H1 (cell line): ENCODE measurements at regions not wholly inside any gene's neighbourhood (a gene's known extent, or its start where the extent isn't known, plus 50 kb on each side); places are given as distances from the start of the nearest gene placed in this dataset.

Source experiments
- CTCF ChIP-seq, 3 experiments: IDR thresholded peaks; 1 replicate in 2 of 3; 2 replicates in 1 of 3; pipeline versions ENCODE4 v1.5.1 to v1.6.1; 2011; ENCODE audit warnings: low read length in 3 of 3, mild to moderate bottlenecking in 3 of 3, inconsistent platforms in 2 of 3, low read depth in 1 of 3, moderate library complexity in 1 of 3; ENCODE audit not compliant: insufficient read depth in 1 of 3; ENCODE audit errors: control extremely low read depth in 1 of 3
- POLR2AphosphoS5 ChIP-seq: IDR thresholded peaks from 2 replicates; pipeline ENCODE4 v1.6.1; 2011; ENCODE audit warnings: low read depth, low read length
- TBP ChIP-seq: IDR thresholded peaks from 2 replicates; pipeline ENCODE4 v1.6.1; 2011; ENCODE audit warnings: low read depth, low read length, improper control_type of control experiment
- ZNF274 ChIP-seq: IDR thresholded peaks from 2 replicates; pipeline ENCODE4 v1.7.0; 2012; ENCODE audit warnings: low read length, borderline replicate concordance; ENCODE audit errors: extremely low read depth

DNA sequence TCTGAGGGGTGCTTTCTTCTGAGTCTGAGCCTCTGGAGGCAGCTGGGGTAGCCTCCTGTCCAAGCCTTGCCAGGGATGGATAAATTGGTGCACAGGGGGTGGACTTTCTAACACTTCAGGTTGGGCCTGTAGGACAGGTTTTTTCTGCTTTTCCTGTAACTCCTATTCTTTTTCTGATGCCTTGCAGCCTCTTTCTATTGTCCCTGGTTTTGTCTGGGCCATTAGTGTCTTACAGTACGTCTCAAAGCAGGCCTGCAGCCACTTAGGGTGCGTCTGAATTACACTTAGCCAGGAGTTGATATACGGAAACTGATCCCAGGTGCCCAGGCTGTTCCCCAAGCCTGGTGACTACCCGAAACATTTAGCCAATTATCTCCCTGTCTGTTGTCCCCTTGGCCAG, 213.3 kb upstream of the HTR2A start:
- TF ChIP-seq TBP, result no peak
- no peak for TF ChIP-seq POLR2AphosphoS5
- TF ChIP-seq CTCF (IDR thresholded peaks at IDR 0.05; ENCODE audit: control extremely low read depth in 1 of 3, insufficient read depth in 1 of 3, low read depth in 1 of 3, low read length in 3 of 3), result no peak
- TF ChIP-seq ZNF274, result no peak
